Osteoblast (primary cell): ENCODE measurements at regions not wholly inside any gene's neighbourhood (a gene's known extent, or its start where the extent isn't known, plus 50 kb on each side); places are given as distances from the start of the nearest gene placed in this dataset.

ENCODE experiments used
- DNase-seq: peaks from one replicate; pipeline ENCODE4 v3.0.0; 2011; ENCODE audit warnings: low spot score, mixed read lengths; ENCODE audit not compliant: insufficient read length; ENCODE audit errors: missing footprints
- H2AFZ ChIP-seq: 2 replicates; pipeline ENCODE4 v1.6.0; 2011; ENCODE audit warnings: mild to moderate bottlenecking, low read length
- H3K27ac ChIP-seq: 2 replicates; pipeline ENCODE4 v1.5.1; 2011; ENCODE audit warnings: mild to moderate bottlenecking, low read depth, low read length, moderate library complexity
- H3K27me3 ChIP-seq: 2 replicates; pipeline ENCODE4 v1.6.0; 2012; ENCODE audit warnings: mild to moderate bottlenecking, control low read depth, inconsistent platforms, low read length, moderate library complexity; ENCODE audit not compliant: insufficient read depth
- H3K36me3 ChIP-seq: 2 replicates; pipeline ENCODE4 v1.5.1; 2011; ENCODE audit warnings: mild to moderate bottlenecking, low read length, control low read depth, moderate library complexity; ENCODE audit not compliant: insufficient read depth
- H3K4me1 ChIP-seq: 2 replicates; pipeline ENCODE4 v1.5.1; 2011; ENCODE audit warnings: mild to moderate bottlenecking, low read length, control low read depth, moderate library complexity; ENCODE audit not compliant: insufficient read depth
- H3K4me2 ChIP-seq: 2 replicates; pipeline ENCODE4 v1.6.0; 2011; ENCODE audit warnings: mild to moderate bottlenecking, low read length; ENCODE audit not compliant: insufficient read depth
- H3K4me3 ChIP-seq: fragments of 200-600 bp; sonication (generic); 3 replicates; pipeline ENCODE4 v1.5.1; 2012; ENCODE audit warnings: mild to moderate bottlenecking, low read length, inconsistent platforms; ENCODE audit not compliant: insufficient read depth
- H3K79me2 ChIP-seq: 2 replicates; pipeline ENCODE4 v1.6.0; 2012; ENCODE audit warnings: mild to moderate bottlenecking, low read length, control low read depth, inconsistent platforms; ENCODE audit not compliant: insufficient read depth
- H3K9me3 ChIP-seq: 2 replicates; pipeline ENCODE4 v1.5.1; 2011; ENCODE audit warnings: low read depth, low read length, control low read depth
- H4K20me1 ChIP-seq: 2 replicates; pipeline ENCODE4 v1.6.0; 2012; ENCODE audit warnings: mild to moderate bottlenecking, low read length, control low read depth; ENCODE audit not compliant: insufficient read depth
- TF ChIP-seq, protein P1 (sequence below): IDR thresholded peaks from 2 replicates; pipeline ENCODE4 v1.5.1; 2011; ENCODE audit warnings: mild to moderate bottlenecking, low read depth, low read length, moderate library complexity; ENCODE audit errors: extremely low read depth

- TF ChIP-seq, protein P1, sequence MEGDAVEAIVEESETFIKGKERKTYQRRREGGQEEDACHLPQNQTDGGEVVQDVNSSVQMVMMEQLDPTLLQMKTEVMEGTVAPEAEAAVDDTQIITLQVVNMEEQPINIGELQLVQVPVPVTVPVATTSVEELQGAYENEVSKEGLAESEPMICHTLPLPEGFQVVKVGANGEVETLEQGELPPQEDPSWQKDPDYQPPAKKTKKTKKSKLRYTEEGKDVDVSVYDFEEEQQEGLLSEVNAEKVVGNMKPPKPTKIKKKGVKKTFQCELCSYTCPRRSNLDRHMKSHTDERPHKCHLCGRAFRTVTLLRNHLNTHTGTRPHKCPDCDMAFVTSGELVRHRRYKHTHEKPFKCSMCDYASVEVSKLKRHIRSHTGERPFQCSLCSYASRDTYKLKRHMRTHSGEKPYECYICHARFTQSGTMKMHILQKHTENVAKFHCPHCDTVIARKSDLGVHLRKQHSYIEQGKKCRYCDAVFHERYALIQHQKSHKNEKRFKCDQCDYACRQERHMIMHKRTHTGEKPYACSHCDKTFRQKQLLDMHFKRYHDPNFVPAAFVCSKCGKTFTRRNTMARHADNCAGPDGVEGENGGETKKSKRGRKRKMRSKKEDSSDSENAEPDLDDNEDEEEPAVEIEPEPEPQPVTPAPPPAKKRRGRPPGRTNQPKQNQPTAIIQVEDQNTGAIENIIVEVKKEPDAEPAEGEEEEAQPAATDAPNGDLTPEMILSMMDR: no peak
- no peaks in the 10 kb centered on the region for H3K4me1 ChIP-seq
- no peak overlapping the region for H3K4me3 ChIP-seq
- H2AFZ ChIP-seq: no peak overlapping the region
- no peaks in the 10 kb centered on the region for H4K20me1 ChIP-seq
- no peaks in the 10 kb centered on the region for H3K9me3 ChIP-seq
- DNase-seq: no peak
- no peaks in the 10 kb centered on the region for H3K27me3 ChIP-seq
- H3K27ac ChIP-seq: no peak overlapping the region
- no peaks in the 10 kb centered on the region for H3K36me3 ChIP-seq
- H3K4me2 ChIP-seq: no peak overlapping the region
- no peaks in the 10 kb centered on the region for H3K79me2 ChIP-seq
Measured at GRCh38 chr18:70513502-70514171, 224.8 kb downstream of the SOCS6 start.

GRCh38 chr18:70507970-70508369 is 219.1 kb downstream of the SOCS6 start:
- no peaks in the 10 kb centered on the region for H3K4me1 ChIP-seq
- TF ChIP-seq, protein P1: no peak
- no peaks in the 10 kb centered on the region for H3K9me3 ChIP-seq
- no peak overlapping the region for H2AFZ ChIP-seq
- H3K27me3 ChIP-seq: no peaks in the 10 kb centered on the region
- DNase-seq: no peak
- H4K20me1 ChIP-seq: no peaks in the 10 kb centered on the region
- no peaks in the 10 kb centered on the region for H3K79me2 ChIP-seq
- no peaks in the 10 kb centered on the region for H3K36me3 ChIP-seq
- H3K4me3 ChIP-seq: no peak overlapping the region
- no peak overlapping the region for H3K27ac ChIP-seq
- H3K4me2 ChIP-seq: no peak overlapping the region

DNA sequence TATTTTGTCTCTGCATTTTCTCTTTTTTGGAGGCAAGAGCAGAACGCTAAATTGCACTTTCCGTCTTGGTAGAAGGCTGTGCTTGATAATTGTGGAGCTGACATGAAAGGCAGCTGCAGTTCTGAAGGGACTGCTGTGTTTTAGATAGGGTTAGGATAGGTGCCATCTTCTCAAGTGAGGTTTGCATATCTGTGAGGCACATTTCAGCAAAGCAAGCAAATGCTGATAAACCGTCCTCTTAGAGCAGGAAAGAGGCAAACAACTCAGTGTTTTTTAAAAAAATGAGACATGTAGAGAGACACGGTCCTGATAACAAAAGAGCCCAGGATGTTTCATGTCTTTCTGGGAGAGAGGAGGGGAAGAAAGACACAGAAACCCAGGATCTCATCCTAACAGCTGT is 217.7 kb downstream of the SOCS6 start:
- no peak overlapping the region for H3K4me2 ChIP-seq
- H3K9me3 ChIP-seq: no peaks in the 10 kb centered on the region
- no peak for DNase-seq
- no peaks in the 10 kb centered on the region for H4K20me1 ChIP-seq
- H3K36me3 ChIP-seq: no peaks in the 10 kb centered on the region
- no peak overlapping the region for H3K27ac ChIP-seq
- H3K79me2 ChIP-seq: no peaks in the 10 kb centered on the region
- TF ChIP-seq, protein P1: no peak
- no peaks in the 10 kb centered on the region for H3K27me3 ChIP-seq
- no peak overlapping the region for H2AFZ ChIP-seq
- no peaks in the 10 kb centered on the region for H3K4me1 ChIP-seq
- H3K4me3 ChIP-seq: no peak overlapping the region

GRCh38 chr18:70503060-70503459 is 214.2 kb downstream of the SOCS6 start:
- Histone ChIP-seq H3K27me3 (no peaks in the 10 kb centered on the region), H3K79me2 (no peaks in the 10 kb centered on the region), H3K27ac (no peak overlapping the region), H4K20me1 (no peaks in the 10 kb centered on the region), H3K4me1 (no peaks in the 10 kb centered on the region), H3K9me3 (no peaks in the 10 kb centered on the region), H3K4me2 (no peak overlapping the region), H3K4me3 (no peak overlapping the region), H2AFZ (no peak overlapping the region), H3K36me3 (no peaks in the 10 kb centered on the region)
- no peak for DNase-seq
- TF ChIP-seq, protein P1: no peak
